Tibial artery (tissue), 4 donors: ENCODE measurements at regions not wholly inside any gene's neighbourhood (a gene's known extent, or its start where the extent isn't known, plus 50 kb on each side); places are given as distances from the start of the nearest gene placed in this dataset.

Experiments used
- DNase-seq, 2 donors: peaks; one replicate each; pipeline ENCODE4 v3.0.0-alpha.2; 2019
- H3K27ac ChIP-seq, 2 donors: fragments of 200-600 bp; sonication (generic) in 1 of 2; 1 replicate in 1 of 2; 2 replicates in 1 of 2; pipeline ENCODE4 v1.5.1; 2018 to 2019; ENCODE audit warnings: mild to moderate bottlenecking in 1 of 2
- H3K27me3 ChIP-seq, 2 donors: fragments of 200-600 bp; sonication (generic) in 1 of 2; one replicate each; pipeline versions ENCODE4 v1.5.1 to v1.6.0; 2016 to 2019
- H3K36me3 ChIP-seq, 3 donors: fragments of 200-600 bp; sonication (generic) in 2 of 3; one replicate each; pipeline ENCODE4 v1.5.1; 2016 to 2019; ENCODE audit warnings: mild to moderate bottlenecking in 2 of 3
- H3K4me1 ChIP-seq, 4 donors: fragments of 200-600 bp; sonication (generic) in 2 of 4; 1 replicate in 3 of 4; 2 replicates in 1 of 4; pipeline ENCODE4 v1.5.1; 2016 to 2019
- H3K4me3 ChIP-seq, 2 donors: fragments of 200-600 bp; sonication (generic) in 1 of 2; 1 replicate in 1 of 2; 2 replicates in 1 of 2; pipeline ENCODE4 v1.5.1; 2018 to 2019; ENCODE audit warnings: mild to moderate bottlenecking in 2 of 2
- H3K9me3 ChIP-seq, 3 donors: fragments of 200-600 bp; sonication (generic) in 1 of 3; one replicate each; pipeline ENCODE4 v1.5.1; 2016 to 2019
- CTCF ChIP-seq, 2 experiments: fragments of 200-600 bp in 1 of 2; fragments of 450-650 bp in 1 of 2; IDR thresholded peaks; one replicate each; pipeline ENCODE4 v1.5.1; 2017 to 2019; ENCODE audit warnings: antibody characterized with exemption in 2 of 2, mild to moderate bottlenecking in 1 of 2, moderate library complexity in 1 of 2
- intact Hi-C: fragments of 100-400 bp; cut with DNase I; formaldehyde crosslinking; loops from one replicate; pipeline ENCODE4 v1.15.0; 2023; ENCODE audit warnings: low total_unique reads

- TF ChIP-seq CTCF (IDR thresholded peaks at IDR 0.05) = no peak
- DNase-seq = no peak
- intact Hi-C loops = no loop called here
- H3K36me3 ChIP-seq = no peaks in the 10 kb centered on the region
- no peaks in the 10 kb centered on the region for H3K4me1 ChIP-seq
- H3K27ac ChIP-seq = no peak overlapping the region
- no peaks in the 10 kb centered on the region for H3K9me3 ChIP-seq
- H3K4me3 ChIP-seq = no peak overlapping the region
- H3K27me3 ChIP-seq = no peaks in the 10 kb centered on the region
These were observed 2810.0 kb downstream of the PCDH9 start for GRCh38 chr13:64420181-64420580.

GRCh38 chr13:64417581-64417980 lies 2812.6 kb downstream of the PCDH9 start:
- Histone ChIP-seq H3K27me3 (no peaks in the 10 kb centered on the region), H3K4me3 (no peak overlapping the region), H3K4me1 (no peaks in the 10 kb centered on the region), H3K9me3 (no peaks in the 10 kb centered on the region), H3K36me3 (no peaks in the 10 kb centered on the region), H3K27ac (no peak overlapping the region)
- intact Hi-C loops = no loop called here
- DNase-seq = no peak
- TF ChIP-seq CTCF (IDR thresholded peaks at IDR 0.05) = no peak

GRCh38 chr13:64414381-64414780 lies 2815.8 kb downstream of the PCDH9 start:
- no peaks in the 10 kb centered on the region for H3K36me3 ChIP-seq
- no peak overlapping the region for H3K4me3 ChIP-seq
- no peak for TF ChIP-seq CTCF (IDR thresholded peaks at IDR 0.05)
- no peaks in the 10 kb centered on the region for H3K9me3 ChIP-seq
- H3K4me1 ChIP-seq = no peaks in the 10 kb centered on the region
- DNase-seq = no peak
- H3K27me3 ChIP-seq = no peaks in the 10 kb centered on the region
- no peak overlapping the region for H3K27ac ChIP-seq
- intact Hi-C loops = no loop called here

- no peaks in the 10 kb centered on the region for H3K9me3 ChIP-seq
- no peaks in the 10 kb centered on the region for H3K4me1 ChIP-seq
- no peak overlapping the region for H3K27ac ChIP-seq
- intact Hi-C loops = no loop called here
- no peak for DNase-seq
- no peaks in the 10 kb centered on the region for H3K36me3 ChIP-seq
- TF ChIP-seq CTCF (IDR thresholded peaks at IDR 0.05) = no peak
- no peaks in the 10 kb centered on the region for H3K27me3 ChIP-seq
- no peak overlapping the region for H3K4me3 ChIP-seq
These were observed 2816.6 kb downstream of the PCDH9 start for GRCh38 chr13:64413529-64413928.

- Histone ChIP-seq H3K27me3 (no peaks in the 10 kb centered on the region), H3K9me3 (no peaks in the 10 kb centered on the region), H3K4me3 (no peak overlapping the region), H3K4me1 (no peaks in the 10 kb centered on the region), H3K36me3 (no peaks in the 10 kb centered on the region), H3K27ac (no peak overlapping the region)
- no peak for TF ChIP-seq CTCF (IDR thresholded peaks at IDR 0.05)
- no peak for DNase-seq
- intact Hi-C loops = no loop called here
These were observed 2819.7 kb downstream of the PCDH9 start for GRCh38 chr13:64410276-64411053.
